ELF-1 (cell line): ENCODE measurements at regions not wholly inside any gene's neighbourhood (a gene's known extent, or its start where the extent isn't known, plus 50 kb on each side); places are given as distances from the start of the nearest gene placed in this dataset.
"Not testable (repeated sequence)": the region's sequence is repeated elsewhere in the genome, so short reads cannot be mapped to it uniquely, and the experiment has no call there.

Source experiments
- DNase-seq: peaks from one replicate; pipeline ENCODE4 v3.0.0-alpha.2; 2016; ENCODE audit warnings: low read depth, low spot score

GRCh38 chr4:37555322-37555721, 130.9 kb downstream of the RELL1 start:
- DNase-seq, result no peak

GRCh38 chr4:37549866-37550265, 136.3 kb downstream of the RELL1 start:
- not testable (repeated sequence) for DNase-seq

- DNase-seq, result no peak
These were observed 137.1 kb downstream of the RELL1 start for GRCh38 chr4:37549041-37549440.

- DNase-seq, result no peak
These were observed 139.6 kb downstream of the RELL1 start for GRCh38 chr4:37546586-37546985.

- no peak for DNase-seq
These were observed 143.5 kb downstream of the RELL1 start for GRCh38 chr4:37542706-37543105.

GRCh38 chr4:37541956-37542355, 144.2 kb downstream of the RELL1 start:
- no peak for DNase-seq

GRCh38 chr4:37540486-37540885, 145.7 kb downstream of the RELL1 start:
- DNase-seq, result no peak

GRCh38 chr4:37538931-37539330, 147.2 kb downstream of the RELL1 start:
- DNase-seq, result peak; percentile 18

- no peak for DNase-seq
These were observed 148.7 kb downstream of the RELL1 start for GRCh38 chr4:37537484-37537883.

- DNase-seq, result no peak
These were observed 150.3 kb downstream of the RELL1 start for GRCh38 chr4:37535872-37536271.

- no peak for DNase-seq
These were observed 152.7 kb downstream of the RELL1 start for GRCh38 chr4:37533286-37534033.

- DNase-seq, result no peak
These were observed 155.0 kb downstream of the RELL1 start for GRCh38 chr4:37531151-37531550.

- DNase-seq, result no peak
These were observed 155.7 kb downstream of the RELL1 start for GRCh38 chr4:37530451-37530850.

GRCh38 chr4:37528166-37528885, 157.8 kb downstream of the RELL1 start:
- DNase-seq, result no peak

- DNase-seq, result no peak
These were observed 161.9 kb downstream of the RELL1 start for GRCh38 chr4:37524267-37524666.

GRCh38 chr4:37522996-37523395, 163.2 kb downstream of the RELL1 start:
- DNase-seq, result peak; percentile 41

GRCh38 chr4:37517326-37517725, 168.8 kb downstream of the RELL1 start:
- no peak for DNase-seq

GRCh38 chr4:37516057-37516775, 170.0 kb downstream of the RELL1 start:
- no peak for DNase-seq

- DNase-seq, result no peak
These were observed 175.6 kb downstream of the RELL1 start for GRCh38 chr4:37510626-37511025.

GRCh38 chr4:37503261-37503660, 182.9 kb downstream of the RELL1 start:
- no peak for DNase-seq

GRCh38 chr4:37502070-37502469, 184.1 kb downstream of the RELL1 start:
- DNase-seq, result no peak
